GM21390 (cell line): ENCODE measurements at regions not wholly inside any gene's neighbourhood (a gene's known extent, or its start where the extent isn't known, plus 50 kb on each side); places are given as distances from the start of the nearest gene placed in this dataset.

Experiments used
- ATAC-seq: cut with Tn5 transposase; IDR thresholded peaks from one replicate; pipeline ENCODE4 v1.9.1; 2021; ENCODE audit not compliant: unreplicated experiment

- ATAC-seq: no peak
Measured at GRCh38 chr13:73195091-73195490, 136.3 kb downstream of the KLF5 start.

DNA sequence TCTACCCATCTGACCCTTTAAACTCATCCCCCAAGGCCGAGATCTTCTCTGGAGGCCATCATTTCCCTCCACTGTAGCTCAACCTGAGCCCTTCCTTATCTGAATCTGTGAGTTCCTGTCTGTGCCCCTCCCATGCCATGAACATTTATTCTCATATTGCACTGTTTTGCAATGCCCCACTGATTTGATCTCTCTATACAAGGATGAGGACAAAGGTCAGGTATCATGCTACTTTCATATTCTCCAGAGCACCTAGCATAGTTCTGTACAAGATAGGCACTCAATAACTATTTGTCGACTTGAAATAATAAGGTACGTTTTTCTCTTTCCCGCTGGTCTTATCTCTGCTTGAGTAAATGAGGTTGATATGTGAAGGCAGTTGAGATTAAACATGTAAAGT, 135.5 kb downstream of the KLF5 start:
- ATAC-seq: no peak

DNA sequence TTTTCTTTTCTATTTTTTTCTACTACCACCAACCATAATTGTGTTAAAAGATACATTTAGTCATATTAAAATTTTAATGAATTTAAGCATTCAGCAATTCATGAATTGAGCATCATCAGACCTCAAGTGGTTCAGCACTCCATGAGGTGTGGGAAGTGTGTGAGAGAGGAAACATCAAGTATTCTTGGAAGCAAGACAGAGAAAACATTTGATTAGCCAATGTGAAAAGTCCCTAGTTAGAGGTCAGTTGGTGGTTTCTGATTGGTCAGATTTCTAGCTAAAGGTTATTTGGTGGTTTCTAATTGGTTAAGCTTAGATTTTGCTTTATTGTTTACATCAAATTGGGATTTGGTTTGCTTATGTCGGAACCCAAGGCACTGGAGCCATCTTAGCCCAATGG, 134.7 kb downstream of the KLF5 start:
- ATAC-seq: no peak

DNA sequence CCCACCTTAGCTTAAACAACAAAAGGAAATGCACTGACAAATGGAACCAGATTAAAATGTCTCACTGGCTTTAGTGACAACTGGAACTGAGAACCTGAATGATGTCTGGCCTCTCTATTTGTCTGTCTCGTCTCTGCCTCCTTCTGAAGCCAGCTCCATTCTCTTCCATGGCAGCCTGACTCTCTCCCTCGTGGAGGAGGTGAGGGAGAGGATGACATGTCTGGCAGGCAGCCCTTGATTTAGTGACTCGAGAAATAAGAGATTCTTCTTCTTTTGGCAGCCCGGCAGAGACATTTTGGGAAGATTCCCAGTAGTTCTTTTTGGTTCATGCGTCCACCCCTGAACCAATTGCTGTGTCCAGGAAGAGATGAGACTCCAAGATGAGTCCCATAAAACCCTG, 131.7 kb downstream of the KLF5 start:
- no peak for ATAC-seq

DNA sequence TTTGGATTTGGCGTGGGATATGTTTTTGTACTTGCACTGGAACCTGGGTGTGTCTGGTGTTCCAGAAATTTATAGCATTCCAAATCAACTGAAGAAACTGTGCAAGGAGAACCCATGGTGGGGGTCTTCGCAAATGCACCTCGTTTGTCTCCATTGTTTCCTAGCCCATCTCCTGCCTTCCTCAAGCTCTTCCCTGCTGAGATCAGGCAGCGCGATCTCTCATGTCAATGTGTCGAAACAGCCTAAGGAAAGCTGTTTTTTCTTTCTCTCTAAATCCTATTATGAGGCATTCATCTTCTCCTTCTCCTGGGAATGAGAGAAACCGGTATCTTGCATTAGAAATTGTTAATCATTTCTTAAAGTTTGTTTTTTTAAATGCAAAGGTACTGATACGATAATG, 131.0 kb downstream of the KLF5 start:
- ATAC-seq: no peak

GRCh38 chr13:73189362-73189761, 130.6 kb downstream of the KLF5 start:
- no peak for ATAC-seq

DNA sequence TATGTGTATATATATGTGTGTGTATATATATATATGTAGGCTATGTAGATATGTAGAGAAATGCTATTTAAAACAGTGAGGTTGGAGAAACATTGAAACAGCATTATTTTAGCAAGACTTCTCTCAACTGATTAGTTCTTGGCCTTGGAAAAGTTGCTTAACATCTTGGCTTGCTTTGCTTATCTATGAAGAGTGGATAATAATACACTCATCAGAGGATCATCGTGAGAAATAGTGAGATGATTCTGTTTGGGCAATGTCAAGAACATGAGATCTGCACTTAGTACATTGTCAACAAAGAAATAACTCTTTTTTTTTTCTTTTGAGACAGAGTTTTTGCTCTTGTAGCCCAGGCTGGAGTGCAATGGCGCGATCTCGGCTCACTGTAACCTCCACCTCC, 128.3 kb downstream of the KLF5 start:
- ATAC-seq: no peak

- ATAC-seq: no peak
Measured at GRCh38 chr13:73179650-73180274, 121.0 kb downstream of the KLF5 start.

DNA sequence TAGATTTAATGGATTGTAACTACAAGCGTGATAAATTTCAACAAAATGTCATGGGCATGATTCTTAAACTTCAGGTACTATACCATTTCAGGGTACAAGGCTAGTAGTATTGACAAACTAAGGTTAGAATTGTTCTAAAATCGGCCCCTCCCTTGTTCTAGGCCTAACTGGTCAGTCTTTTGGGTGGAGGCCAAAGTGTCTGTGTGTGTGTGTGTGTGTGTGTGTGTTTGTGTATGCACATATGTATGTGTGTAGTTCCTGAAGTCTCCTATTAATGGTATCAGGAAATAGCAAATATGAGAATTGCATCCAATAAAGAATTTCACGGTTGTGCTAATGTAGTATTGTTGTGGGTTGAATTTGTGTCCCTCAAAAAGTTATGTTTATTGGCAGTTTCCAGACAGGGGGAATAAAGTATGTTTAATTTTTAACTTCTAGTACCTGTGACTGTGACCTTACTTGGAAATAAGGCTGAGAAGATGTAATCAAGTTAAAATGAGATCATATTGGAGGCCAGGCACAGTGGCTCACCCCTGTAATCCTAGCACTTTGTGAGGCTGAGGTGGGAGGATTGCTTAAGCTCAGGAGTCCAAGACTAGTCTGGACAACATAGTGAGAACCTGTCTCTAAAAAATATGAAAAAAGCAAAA, 119.2 kb downstream of the KLF5 start:
- no peak for ATAC-seq

DNA sequence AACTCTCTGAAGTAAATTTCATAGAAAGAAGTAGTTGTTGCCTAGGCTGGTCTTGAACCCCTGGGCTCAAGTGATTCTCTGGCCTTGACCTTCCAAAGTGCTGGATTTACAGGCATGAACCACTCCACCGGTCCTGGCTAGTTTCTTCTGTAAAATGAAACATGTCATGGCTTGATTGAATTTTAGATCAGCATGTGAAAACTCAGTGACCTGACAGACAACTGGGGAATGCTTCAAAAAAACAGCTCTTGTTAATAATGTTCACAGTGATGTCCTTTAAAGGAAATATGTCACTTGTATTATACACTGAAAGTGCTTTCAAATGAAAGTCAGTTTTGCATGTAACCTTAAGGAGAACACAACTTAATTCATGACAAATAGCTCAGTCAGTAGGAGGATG, 118.2 kb downstream of the KLF5 start:
- no peak for ATAC-seq

GRCh38 chr13:73174521-73175010, 115.8 kb downstream of the KLF5 start:
- ATAC-seq: no peak

- no peak for ATAC-seq
Measured at GRCh38 chr13:73173279-73173811, 114.5 kb downstream of the KLF5 start.

- no peak for ATAC-seq
Measured at GRCh38 chr13:73171926-73172325, 113.1 kb downstream of the KLF5 start.

GRCh38 chr13:73171271-73171682, 112.5 kb downstream of the KLF5 start:
- ATAC-seq: no peak

DNA sequence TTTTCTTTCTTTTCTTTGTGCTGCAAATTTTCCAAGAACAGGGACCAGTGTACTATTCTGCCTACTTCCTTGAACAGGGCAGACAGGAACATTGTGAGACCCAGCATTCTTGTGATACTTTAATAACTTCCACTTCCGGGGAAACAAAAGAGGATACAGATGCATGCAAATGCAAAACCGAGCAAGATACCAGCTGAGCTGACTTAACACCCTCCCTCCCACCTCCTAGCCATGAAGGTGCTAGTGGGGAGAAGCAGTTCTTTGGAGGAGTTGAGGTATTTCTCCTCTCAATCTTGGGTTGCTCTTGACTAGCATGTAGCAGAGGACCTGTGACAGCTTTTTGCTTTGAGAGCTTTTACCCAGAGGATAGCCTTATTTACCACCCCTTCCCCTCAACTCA, 111.2 kb downstream of the KLF5 start:
- ATAC-seq: no peak

GRCh38 chr13:73168953-73169401, 110.2 kb downstream of the KLF5 start:
- ATAC-seq: no peak

- no peak for ATAC-seq
Measured at GRCh38 chr13:73168226-73168952, 109.6 kb downstream of the KLF5 start.

DNA sequence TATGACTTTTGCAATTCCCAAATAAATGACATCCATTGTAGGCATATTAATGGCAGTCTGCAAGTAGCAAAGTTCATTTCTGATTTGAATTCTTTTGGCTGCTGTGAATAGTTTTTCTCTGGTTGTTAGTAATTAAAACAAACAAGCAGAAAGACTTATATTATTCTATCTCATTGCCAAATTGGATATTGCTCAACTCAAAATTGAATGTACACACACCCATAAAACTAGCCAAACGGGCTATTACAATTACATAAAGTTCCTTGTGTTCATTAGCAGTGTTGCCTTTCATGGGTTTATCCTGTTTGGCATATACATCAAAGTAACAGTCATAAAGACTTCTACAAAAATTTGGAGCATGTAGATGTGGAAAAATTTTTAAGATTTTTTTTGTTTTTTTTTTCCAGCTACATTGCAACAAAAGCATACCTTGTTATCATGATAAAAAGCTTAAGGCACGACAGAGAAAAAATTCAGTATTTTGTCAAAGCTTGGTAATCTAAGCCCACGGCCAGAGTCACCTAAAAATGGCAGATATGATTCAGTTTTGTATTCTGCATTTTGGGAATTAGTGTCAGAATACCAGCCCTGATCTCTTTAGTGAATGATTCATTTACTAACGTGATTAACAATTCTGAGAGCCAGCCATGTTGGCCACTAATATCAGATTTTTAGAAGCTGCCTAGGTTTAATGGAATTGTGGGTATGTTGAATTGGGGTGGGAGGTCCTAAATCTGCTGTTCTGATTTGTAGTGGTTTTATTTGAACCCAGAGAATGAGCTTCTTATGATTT, 108.4 kb downstream of the KLF5 start:
- ATAC-seq: no peak

DNA sequence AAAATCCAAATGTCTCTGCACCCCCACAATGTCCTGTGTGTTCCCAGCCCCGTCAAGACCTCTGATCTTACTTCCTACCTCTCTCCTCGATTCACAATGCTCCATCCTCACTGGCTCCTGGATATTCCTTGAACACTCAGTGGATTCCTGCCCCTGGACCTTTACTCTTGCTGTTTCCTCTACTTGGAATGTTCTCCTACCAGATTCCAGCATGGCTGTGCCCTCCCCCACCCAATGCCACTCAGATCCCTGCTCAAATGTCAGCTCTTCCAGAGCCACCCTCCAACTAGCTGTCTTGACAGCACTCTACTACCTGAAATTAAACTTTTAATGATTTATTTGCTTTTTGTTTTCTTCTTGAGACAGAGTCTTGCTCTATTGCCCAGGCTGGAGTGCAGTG, 107.4 kb downstream of the KLF5 start:
- no peak for ATAC-seq

- ATAC-seq: no peak
Measured at GRCh38 chr13:73162912-73163911, 104.4 kb downstream of the KLF5 start.
